ENCODE measurements at regions not wholly inside any gene's neighbourhood (a gene's known extent, or its start where the extent isn't known, plus 50 kb on each side); places are given as distances from the start of the nearest gene placed in this dataset.

DNA sequence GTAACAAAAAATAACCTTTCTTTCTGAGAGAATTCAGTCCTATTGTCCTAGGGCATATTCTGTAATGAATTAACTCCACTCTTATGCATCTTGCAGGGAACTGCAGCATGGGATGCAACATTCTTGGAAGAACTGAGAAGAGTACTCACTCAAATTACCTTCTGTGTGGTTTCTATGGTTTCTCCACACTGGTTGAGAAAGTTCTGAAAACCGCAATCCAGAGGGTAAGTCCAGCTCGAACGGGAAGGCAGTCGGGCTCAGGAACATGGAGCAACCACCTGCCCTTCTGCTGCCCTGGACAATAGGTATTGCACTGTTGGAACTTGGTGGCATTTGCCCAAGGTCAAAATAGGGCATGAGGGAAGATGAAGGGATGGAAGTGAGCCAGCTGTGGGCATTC, 59.6 kb upstream of the CDK13 start:
- no peak for DNase-seq

DNA sequence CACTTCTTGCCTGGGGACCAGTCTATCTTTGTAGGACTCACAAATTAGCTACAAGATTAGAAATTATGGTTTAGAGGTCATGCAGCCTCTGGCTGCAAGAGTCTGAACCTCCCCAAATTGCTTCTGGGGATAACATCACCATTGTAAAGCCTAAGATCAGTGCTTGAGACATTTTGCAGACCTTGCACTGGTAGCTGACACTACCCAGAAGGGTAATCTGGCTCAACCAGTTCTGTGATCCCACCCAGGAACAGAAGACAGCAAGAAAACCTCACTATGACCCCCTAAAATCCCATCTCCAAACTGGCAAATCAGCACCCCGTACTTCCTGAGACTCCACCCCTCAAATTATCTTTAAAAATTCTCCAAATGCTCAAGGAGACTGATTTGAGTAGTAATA, 58.2 kb upstream of the CDK13 start:
- no peak for DNase-seq

DNA sequence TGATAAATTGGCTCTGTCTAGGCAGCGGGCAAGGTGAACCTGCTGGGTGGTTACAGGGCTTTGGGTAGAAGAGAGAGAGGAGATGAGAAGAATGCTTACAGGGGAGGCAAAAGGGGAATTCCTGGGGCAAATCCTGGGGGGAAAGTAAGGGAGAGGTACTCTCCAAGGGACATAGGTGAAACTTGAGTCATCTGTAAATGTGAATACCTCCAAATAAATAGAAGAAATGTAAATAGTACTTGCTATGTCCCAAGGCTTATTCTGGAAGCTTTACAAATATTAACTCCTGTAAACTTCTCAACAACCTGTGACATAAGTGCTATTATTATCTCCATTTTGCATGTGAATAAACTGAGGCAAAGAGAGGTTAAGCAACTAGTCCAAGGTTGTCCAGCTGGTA, 57.7 kb upstream of the CDK13 start:
- DNase-seq, result no peak

DNA sequence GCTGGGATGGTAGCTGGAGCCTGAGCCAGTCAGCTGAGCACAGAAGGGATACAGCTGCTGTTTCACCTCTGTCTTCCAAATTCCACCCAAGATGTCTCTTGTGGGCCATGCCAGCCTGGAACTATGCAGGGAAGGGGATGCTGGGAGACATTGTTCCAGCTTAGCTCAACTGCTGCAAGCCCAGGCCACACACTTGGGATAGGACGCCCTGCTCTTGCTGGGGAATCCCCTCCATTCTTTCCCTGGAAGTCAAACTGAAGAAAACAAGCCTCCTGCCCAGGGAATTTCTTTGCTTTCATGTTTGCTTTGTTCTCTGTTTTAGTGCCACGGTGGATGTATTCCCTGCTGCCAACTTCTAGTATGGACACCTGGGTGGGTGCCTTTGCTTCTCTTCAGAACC, 55.2 kb upstream of the CDK13 start:
- no peak for DNase-seq

DNA sequence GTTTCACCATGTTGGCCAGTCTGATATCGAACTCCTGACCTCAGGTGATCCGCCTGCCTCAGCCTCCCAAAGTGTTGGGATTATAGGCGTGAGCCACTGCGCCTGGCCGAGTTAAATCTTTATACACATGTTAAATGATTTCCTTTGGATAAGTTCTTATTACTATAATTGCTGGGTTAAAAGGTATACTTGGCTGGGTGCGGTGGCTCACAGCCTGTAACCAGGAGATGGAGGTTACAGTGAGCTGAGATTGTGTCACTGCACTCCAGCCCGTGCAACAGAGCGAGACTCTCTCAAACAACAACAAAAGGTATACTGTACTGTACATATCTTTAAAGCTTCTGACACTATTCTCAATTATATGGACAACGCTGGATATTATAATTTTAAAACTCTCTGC, 53.2 kb upstream of the CDK13 start:
- no peak for DNase-seq

DNA sequence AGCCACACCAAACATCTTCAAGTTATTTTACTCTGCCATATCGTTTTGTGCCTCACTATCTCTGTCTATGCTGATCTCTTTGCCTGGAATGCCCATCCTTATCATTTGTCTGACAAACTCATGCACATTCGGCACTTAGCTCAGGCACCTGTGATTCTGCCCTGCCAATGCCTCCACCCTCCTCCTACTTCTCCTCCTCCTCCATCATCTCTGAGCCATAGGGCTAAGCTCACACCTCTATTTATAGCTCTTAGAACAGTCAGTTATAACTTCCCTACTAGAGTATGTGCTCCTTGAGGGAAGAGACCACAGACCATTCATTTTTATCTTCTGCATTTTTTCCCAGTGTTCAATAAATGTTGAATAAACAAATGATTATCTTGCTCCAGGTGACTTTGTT, 51.2 kb upstream of the CDK13 start:
- no peak for DNase-seq
